Epidermal melanocyte (primary cell): ENCODE measurements at regions not wholly inside any gene's neighbourhood (a gene's known extent, or its start where the extent isn't known, plus 50 kb on each side); places are given as distances from the start of the nearest gene placed in this dataset.
"Not testable (repeated sequence)": the region's sequence is repeated elsewhere in the genome, so short reads cannot be mapped to it uniquely, and the experiment has no call there.

Experiments
- DNase-seq: peaks from one replicate; pipeline ENCODE4 v3.0.0; 2011; ENCODE audit warnings: low spot score; ENCODE audit not compliant: insufficient read length

GRCh38 chrX:92081250-92081649 is 302.1 kb downstream of the PCDH11X start:
- not testable (repeated sequence) for DNase-seq

DNA sequence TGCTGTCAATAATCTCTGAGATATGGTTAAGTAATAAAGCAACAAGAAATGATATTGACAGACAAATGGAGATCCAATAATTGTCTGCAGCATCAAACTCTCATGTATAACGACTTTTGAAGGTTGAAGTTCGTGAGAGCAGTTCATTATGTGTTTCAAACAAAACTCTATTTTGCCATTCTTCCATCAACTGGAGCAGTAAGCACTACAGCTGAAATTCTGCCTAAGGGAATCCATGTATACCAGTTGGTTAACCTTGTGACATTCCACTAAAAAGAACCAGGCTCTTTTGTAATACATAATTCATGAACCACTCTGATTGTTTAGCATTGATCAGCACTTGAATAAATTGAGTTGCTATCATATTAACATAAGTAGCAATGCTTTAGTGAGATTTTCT is 311.6 kb downstream of the PCDH11X start:
- peak; percentile 7 for DNase-seq

GRCh38 chrX:92098136-92098535 is 319.0 kb downstream of the PCDH11X start:
- not testable (repeated sequence) for DNase-seq

GRCh38 chrX:92100095-92100494 is 320.9 kb downstream of the PCDH11X start:
- not testable (repeated sequence) for DNase-seq

- DNase-seq, result not testable (repeated sequence)
Observed at GRCh38 chrX:92105693-92106092, 326.5 kb downstream of the PCDH11X start.

DNA sequence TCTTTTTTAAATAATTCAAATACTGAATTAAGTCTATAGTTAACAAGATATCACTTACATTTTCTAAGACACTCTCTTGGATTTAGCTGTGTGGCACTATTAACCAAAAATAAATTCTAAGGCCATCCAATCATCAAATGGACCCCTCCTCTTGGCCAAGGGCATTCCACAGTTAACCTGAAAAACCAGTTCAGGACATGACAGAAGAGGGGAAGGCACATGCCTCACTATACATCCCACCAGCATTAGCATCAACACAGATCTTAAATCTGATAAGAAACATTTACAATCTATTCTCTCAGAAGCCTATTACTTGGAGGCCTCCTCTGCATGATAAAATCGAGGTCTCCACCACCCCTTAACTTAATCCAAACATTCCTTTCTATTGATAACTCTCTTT is 327.5 kb downstream of the PCDH11X start:
- not testable (repeated sequence) for DNase-seq

DNA sequence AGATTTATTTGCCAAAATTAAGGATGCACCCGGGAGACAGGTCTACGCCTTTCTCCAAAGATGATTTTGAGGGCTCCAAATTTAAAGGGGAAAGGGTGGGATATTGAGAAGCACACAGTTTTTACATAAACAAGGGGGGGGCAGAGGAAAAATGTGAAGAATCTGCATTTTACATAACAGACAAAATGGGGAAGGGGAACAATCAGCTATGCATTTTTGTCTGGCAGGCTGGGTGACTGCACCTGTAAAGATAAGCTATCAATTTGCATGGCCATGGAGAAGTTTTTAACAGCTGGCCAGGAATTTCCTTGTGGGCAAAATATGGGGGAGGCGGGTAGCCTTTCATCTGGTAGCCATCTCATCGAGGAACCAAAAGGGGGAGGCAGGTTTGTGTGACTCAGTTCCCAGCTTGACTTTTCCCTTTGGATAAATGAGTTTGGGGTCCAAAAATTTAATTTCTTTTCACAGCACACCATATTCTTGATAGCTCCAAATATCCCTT is 331.3 kb downstream of the PCDH11X start:
- DNase-seq, result not testable (repeated sequence)

GRCh38 chrX:92117701-92118100 is 338.5 kb downstream of the PCDH11X start:
- DNase-seq, result not testable (repeated sequence)

DNA sequence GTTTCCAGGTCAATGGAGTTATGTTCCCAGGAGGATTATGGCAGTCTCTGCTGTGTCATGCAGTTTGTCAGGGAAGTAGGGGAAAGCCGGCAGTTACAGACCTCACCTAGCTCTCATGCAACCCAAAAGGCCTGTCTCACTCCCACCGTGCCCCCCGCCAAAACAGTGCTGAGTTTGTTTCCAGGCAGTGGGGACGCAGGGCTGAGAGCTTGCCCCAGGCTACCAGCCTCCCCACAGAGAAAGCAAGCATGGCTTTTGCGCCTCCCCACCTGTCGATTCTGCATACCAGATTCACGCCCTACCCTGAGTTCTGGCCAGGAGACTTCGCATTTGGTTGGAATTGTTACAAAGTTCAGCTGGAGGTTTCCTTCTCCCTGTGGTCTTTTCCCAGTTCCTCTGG is 383.9 kb downstream of the PCDH11X start:
- DNase-seq, result not testable (repeated sequence)

GRCh38 chrX:92209936-92210335 is 430.8 kb downstream of the PCDH11X start:
- no peak for DNase-seq

DNA sequence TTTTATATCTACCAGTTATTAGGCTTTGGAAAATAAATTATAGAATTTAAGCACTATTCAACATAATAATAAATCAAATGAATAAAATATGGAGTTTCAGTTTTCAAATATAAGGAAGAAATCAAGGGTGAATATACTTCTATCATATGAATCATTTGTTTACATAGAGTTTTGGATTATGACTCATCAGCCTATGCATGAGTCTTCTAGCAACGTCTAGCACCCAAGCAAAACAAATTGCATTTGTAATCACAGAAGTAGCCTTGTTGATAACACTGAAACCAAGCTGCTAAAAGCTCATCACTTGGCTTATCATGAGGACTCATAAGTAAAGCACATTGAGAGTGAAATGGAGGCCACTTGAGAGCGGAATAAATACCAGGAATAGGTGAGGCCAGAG is 434.6 kb downstream of the PCDH11X start:
- DNase-seq, result no peak

DNA sequence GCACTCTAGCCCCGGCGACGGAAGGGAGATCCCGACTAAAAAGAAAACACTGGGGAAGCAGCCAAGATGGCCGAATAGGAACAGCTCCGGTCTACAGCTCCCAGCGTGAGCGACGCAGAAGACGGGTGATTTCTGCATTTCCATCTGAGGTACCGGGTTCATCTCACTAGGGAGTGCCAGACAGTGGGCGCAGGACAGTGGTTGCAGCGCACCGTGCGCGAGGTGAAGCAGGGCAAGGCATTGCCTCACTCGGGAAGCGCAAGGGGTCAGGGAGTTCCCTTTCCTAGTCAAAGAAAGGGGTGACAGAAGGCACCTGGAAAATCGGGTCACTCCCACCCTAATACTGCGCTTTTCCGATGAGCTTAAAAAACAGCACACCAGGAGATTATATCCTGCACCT is 435.8 kb downstream of the PCDH11X start:
- not testable (repeated sequence) for DNase-seq

DNA sequence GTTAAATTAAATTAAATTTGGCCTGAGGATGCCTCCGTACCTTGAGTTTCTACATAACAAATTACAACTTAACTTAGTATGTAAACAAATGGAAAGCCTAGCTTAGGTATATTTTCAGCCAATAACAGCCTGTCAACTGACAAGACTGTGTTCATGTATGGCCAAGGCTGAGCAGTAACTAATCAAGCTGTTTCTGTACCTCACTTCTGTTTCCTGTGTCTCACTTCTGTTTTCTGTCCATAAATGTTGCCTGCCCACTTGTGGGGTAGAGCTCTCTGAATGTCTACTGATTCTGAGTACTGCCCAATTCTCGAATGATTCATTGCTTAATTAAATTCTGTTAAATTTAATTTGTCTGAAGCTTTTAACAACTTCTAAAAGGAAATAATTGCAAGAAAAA is 445.2 kb downstream of the PCDH11X start:
- no peak for DNase-seq

GRCh38 chrX:92230628-92231027 is 451.5 kb downstream of the PCDH11X start:
- no peak for DNase-seq

DNA sequence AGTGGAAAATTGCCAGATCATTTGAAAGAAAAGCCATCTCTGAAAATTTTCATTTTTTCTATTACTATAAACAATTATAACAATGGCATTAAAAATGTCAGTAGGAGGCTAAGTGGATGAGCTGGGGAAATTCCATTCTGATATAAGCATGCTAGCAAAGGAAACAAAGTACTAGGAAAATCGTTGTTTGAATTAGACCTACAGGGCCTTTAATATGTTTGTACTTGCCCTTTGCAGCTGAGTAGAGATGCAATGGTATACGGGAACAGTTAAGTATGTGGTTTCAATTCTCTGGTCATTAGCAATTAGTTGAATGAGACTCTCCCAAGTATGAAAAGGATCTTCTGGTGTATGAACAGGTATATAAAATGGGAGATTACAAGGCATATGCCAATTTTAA is 452.2 kb downstream of the PCDH11X start:
- no peak for DNase-seq

GRCh38 chrX:92232182-92232581 is 453.0 kb downstream of the PCDH11X start:
- no peak for DNase-seq

DNA sequence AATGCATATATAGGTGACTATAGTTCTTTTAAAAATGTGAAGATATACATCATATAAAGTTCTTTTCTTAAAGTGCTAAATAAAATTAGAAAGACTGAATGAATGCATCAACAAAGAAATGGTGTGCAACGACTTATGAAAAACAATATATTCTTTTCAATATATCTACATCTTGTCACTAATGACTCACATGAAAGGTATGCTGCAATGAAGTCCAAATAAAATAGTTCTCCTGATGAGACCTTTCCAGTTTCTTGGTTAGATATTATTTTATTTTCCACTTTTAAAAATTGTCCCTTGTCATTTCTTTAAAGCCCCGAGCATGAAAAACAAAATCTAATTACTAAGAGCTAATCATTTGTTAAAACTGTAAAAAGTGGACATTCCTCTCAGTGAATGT is 462.1 kb downstream of the PCDH11X start:
- DNase-seq, result no peak

DNA sequence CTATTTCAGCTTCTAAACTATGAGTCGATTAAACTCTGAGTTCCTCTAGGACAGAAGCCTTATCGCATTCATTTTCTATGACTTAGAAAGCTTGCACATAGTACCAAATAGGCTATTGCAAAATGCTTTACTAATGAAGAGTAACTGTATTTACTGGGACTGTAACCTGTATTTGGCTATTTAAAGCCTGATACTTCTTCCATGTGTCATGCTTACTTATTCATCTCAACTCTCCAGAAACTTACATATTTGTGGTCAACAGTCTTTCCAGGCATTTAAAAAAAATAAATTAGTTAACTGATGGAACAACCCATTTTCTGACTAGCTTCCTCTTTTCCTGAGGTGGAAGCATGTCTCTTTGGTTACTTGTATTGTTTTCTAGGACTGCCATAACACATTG is 467.9 kb downstream of the PCDH11X start:
- DNase-seq, result no peak

- no peak for DNase-seq
Observed at GRCh38 chrX:92249125-92249524, 469.9 kb downstream of the PCDH11X start.

DNA sequence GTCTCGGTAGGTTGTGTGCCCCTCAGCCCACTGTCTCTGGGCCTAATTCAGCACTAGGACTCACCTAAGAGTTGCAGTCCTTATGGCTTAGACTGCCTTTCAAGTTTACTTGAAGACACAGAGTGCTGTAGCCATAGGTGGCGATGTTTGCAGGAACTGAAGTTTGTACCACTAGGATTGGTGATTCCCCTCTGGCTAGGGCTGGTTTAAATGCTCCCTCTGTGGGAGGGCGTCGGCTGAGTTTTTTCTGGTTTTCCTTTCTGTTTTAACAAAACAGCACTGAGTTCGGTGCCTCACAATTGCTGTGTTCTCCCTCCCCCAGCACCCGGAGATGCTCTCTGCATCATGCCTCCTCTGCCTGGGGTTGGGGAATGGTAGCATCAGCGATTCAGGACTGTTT is 480.9 kb downstream of the PCDH11X start:
- no peak for DNase-seq

GRCh38 chrX:92270936-92271855 is 492.0 kb downstream of the PCDH11X start:
- DNase-seq, result no peak

- DNase-seq, result not testable (repeated sequence)
Observed at GRCh38 chrX:92278556-92278955, 499.4 kb downstream of the PCDH11X start.

DNA sequence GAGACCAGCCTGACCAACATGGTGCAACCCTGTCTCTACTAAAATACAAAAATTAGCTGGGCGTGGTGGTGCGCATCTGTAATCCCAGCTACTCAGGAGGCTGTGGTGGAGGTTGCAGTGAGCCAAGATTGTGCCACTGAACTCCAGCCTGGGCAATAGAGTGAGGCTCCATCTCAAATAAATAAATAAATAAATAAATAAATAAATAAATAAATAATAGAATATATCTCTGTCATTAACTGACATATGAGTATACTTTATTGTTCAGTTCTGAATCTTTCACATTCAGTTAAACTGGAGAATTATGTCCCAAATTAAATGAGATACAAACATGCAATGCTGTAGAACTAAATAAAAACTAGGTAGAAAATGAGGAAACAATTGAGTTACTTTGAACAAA is 501.2 kb downstream of the PCDH11X start:
- not testable (repeated sequence) for DNase-seq
